H1 (cell line): ENCODE measurements at regions not wholly inside any gene's neighbourhood (a gene's known extent, or its start where the extent isn't known, plus 50 kb on each side); places are given as distances from the start of the nearest gene placed in this dataset.
"Not testable (repeated sequence)": the region's sequence is repeated elsewhere in the genome, so short reads cannot be mapped to it uniquely, and the experiment has no call there.

Source experiments
- CTCF ChIA-PET: fragments of 300-600 bp; sonication (Branson Sonifier 250); formaldehyde crosslinking; loops from one replicate; lab custom pipeline; 2021; ENCODE audit not compliant: partially characterized antibody; lab: Charles Lee
- POLR2A ChIA-PET: fragments of 300-600 bp; sonication (Branson Sonifier 250); formaldehyde crosslinking; loops from one replicate; lab custom pipeline; 2021; ENCODE audit warnings: inconsistent platforms; ENCODE audit not compliant: partially characterized antibody; lab: Charles Lee
- DNase-seq, 2 experiments: peaks; one replicate each; pipeline versions ENCODE4 v3.0.0 to v3.0.0-alpha.2; 2010 to 2022; ENCODE audit warnings: low spot score in 2 of 2, low read depth in 1 of 2, mixed read lengths in 1 of 2
- FAIRE-seq: peaks from 2 replicates; lab custom pipeline; 2011; peaks lifted over from hg19 to GRCh38; lab: Jason Lieb, UNC
- H2AFZ ChIP-seq: 2 replicates; pipeline ENCODE4 v1.8.1; 2012; ENCODE audit warnings: low read length, inconsistent platforms
- H2AK5ac ChIP-seq: 2 replicates; pipeline ENCODE4 v1.6.1; 2013; ENCODE audit warnings: low read depth, low read length
- H2BK120ac ChIP-seq: replicated peaks from 2 replicates; pipeline ENCODE3; 2013; ENCODE audit warnings: low read depth, low read length, inconsistent platforms
- H2BK12ac ChIP-seq: 2 replicates; pipeline ENCODE4 v1.6.1; 2013; ENCODE audit warnings: low read depth, low read length
- H2BK15ac ChIP-seq: 2 replicates; pipeline ENCODE4 v1.6.1; 2013; ENCODE audit warnings: low read length
- H2BK20ac ChIP-seq: 2 replicates; pipeline ENCODE4 v1.6.1; 2013; ENCODE audit warnings: low read length
- H2BK5ac ChIP-seq: 2 replicates; pipeline ENCODE4 v1.6.1; 2013; ENCODE audit warnings: low read depth, low read length
- H3K14ac ChIP-seq: 2 replicates; pipeline ENCODE4 v1.6.1; 2013; ENCODE audit warnings: inconsistent platforms; ENCODE audit not compliant: insufficient read length
- H3K18ac ChIP-seq: 2 replicates; pipeline ENCODE4 v1.6.1; 2013; ENCODE audit warnings: low read length; ENCODE audit errors: extremely low read depth
- H3K23ac ChIP-seq: 2 replicates; pipeline ENCODE4 v1.6.1; 2013; ENCODE audit warnings: inconsistent platforms; ENCODE audit not compliant: insufficient read length
- H3K23me2 ChIP-seq: 2 replicates; pipeline ENCODE4 v1.6.1; 2013; ENCODE audit warnings: low read depth, low read length
- H3K27ac ChIP-seq: 2 replicates; pipeline ENCODE4 v1.6.1; 2011; ENCODE audit warnings: low read depth, low read length, inconsistent platforms
- H3K27me3 ChIP-seq, 4 experiments: replicated peaks in 1 of 4; 1 replicate in 1 of 4; 2 replicates in 3 of 4; pipeline versions ENCODE4 v1.6.1 to v1.8.1; 2011 to 2013; ENCODE audit warnings: low read length in 3 of 4, mild to moderate bottlenecking in 3 of 4, inconsistent platforms in 2 of 4, mixed read lengths in 2 of 4, moderate library complexity in 1 of 4; ENCODE audit not compliant: control insufficient read depth in 3 of 4, insufficient read depth in 3 of 4; ENCODE audit errors: extremely low read depth in 1 of 4
- H3K36me3 ChIP-seq, 4 experiments: 2 replicates each; pipeline versions ENCODE4 v1.6.1 to v1.8.1; 2011 to 2013; ENCODE audit warnings: mild to moderate bottlenecking in 4 of 4, low read length in 3 of 4, moderate library complexity in 2 of 4, control low read depth in 1 of 4, inconsistent platforms in 1 of 4; ENCODE audit not compliant: insufficient read depth in 4 of 4, control insufficient read depth in 2 of 4
- H3K4ac ChIP-seq: replicated peaks from 2 replicates; pipeline ENCODE3; 2013; ENCODE audit warnings: low read length, low read depth, mixed read lengths, inconsistent platforms; ENCODE audit not compliant: insufficient read length
- H3K4me1 ChIP-seq, 4 experiments: replicated peaks in 1 of 4; 1 replicate in 1 of 4; 2 replicates in 3 of 4; pipeline versions ENCODE4 v1.6.1 to v1.8.1; 2011 to 2013; ENCODE audit warnings: low read length in 3 of 4, inconsistent platforms in 2 of 4, mixed read lengths in 1 of 4; ENCODE audit not compliant: insufficient read depth in 4 of 4, control insufficient read depth in 3 of 4
- H3K4me2 ChIP-seq, 2 experiments: 2 replicates each; pipeline versions ENCODE4 v1.6.1 to v1.8.1; 2011 to 2013; ENCODE audit warnings: low read depth in 2 of 2, low read length in 2 of 2, control low read depth in 1 of 2, inconsistent platforms in 1 of 2, mild to moderate bottlenecking in 1 of 2; ENCODE audit not compliant: insufficient read depth in 1 of 2
- H3K4me3 ChIP-seq, 4 experiments: fragments of 200-600, 300-600 bp in 1 of 4; sonication (generic), shearing (Covaris generic), sonication (Bioruptor Twin) in 1 of 4; 2 replicates each; pipeline versions ENCODE4 v1.5.1 to v1.8.1; 2011 to 2016; ENCODE audit warnings: low read length in 4 of 4, low read depth in 3 of 4, control low read depth in 2 of 4, inconsistent platforms in 2 of 4, mild to moderate bottlenecking in 2 of 4, mixed read lengths in 1 of 4, moderate library complexity in 1 of 4; ENCODE audit not compliant: insufficient read depth in 2 of 4; ENCODE audit errors: extremely low read depth in 1 of 4
- H3K56ac ChIP-seq: replicated peaks from 2 replicates; pipeline ENCODE3; 2013; ENCODE audit warnings: low read depth, mild to moderate bottlenecking, mixed read lengths, low read length, inconsistent platforms; ENCODE audit not compliant: insufficient read length
- H3K79me1 ChIP-seq: 2 replicates; pipeline ENCODE4 v1.6.1; 2013; ENCODE audit warnings: low read depth, low read length, control low read depth
- H3K79me2 ChIP-seq, 2 experiments: 2 replicates each; pipeline versions ENCODE4 v1.6.1 to v1.8.1; 2012 to 2013; ENCODE audit warnings: low read length in 2 of 2, mild to moderate bottlenecking in 2 of 2, inconsistent platforms in 1 of 2; ENCODE audit not compliant: insufficient read depth in 2 of 2, control insufficient read depth in 1 of 2
- H3K9ac ChIP-seq, 4 experiments: replicated peaks in 1 of 4; 1 replicate in 1 of 4; 2 replicates in 3 of 4; pipeline versions ENCODE4 v1.6.1 to v1.8.1; 2011 to 2013; ENCODE audit warnings: low read depth in 3 of 4, low read length in 3 of 4, control low read depth in 2 of 4, mild to moderate bottlenecking in 2 of 4, moderate library complexity in 2 of 4, inconsistent platforms in 1 of 4; ENCODE audit errors: extremely low read depth in 1 of 4
- H3K9me3 ChIP-seq, 2 experiments: 2 replicates each; pipeline versions ENCODE4 v1.6.1 to v1.8.1; 2012 to 2013; ENCODE audit warnings: mild to moderate bottlenecking in 2 of 2, moderate library complexity in 2 of 2, control low read depth in 1 of 2, inconsistent platforms in 1 of 2, low read depth in 1 of 2, low read length in 1 of 2, mixed read lengths in 1 of 2; ENCODE audit not compliant: insufficient read depth in 2 of 2
- H4K20me1 ChIP-seq, 2 experiments: replicated peaks in 1 of 2; 2 replicates each; pipeline versions ENCODE3 to v1.8.1; 2011 to 2013; ENCODE audit warnings: inconsistent platforms in 2 of 2, low read length in 2 of 2, mild to moderate bottlenecking in 1 of 2; ENCODE audit not compliant: insufficient read depth in 2 of 2, control insufficient read depth in 1 of 2
- H4K5ac ChIP-seq: 2 replicates; pipeline ENCODE4 v1.6.1; 2013; ENCODE audit warnings: low read length, low read depth, mixed read lengths, inconsistent platforms; ENCODE audit not compliant: insufficient read length
- H4K8ac ChIP-seq: 2 replicates; pipeline ENCODE4 v1.8.0; 2013; ENCODE audit warnings: mild to moderate bottlenecking, moderate library complexity, low read length, inconsistent platforms; ENCODE audit not compliant: insufficient read depth; ENCODE audit errors: extremely low read depth
- H4K91ac ChIP-seq: replicated peaks from 2 replicates; pipeline ENCODE3; 2013; ENCODE audit warnings: low read length, mixed read lengths, inconsistent platforms; ENCODE audit not compliant: insufficient read length
- WGBS, 2 experiments: shearing (Covaris generic) in 1 of 2; methylation state at CpG; one replicate each; pipeline versions ENCODE4 v1.1.6 to v1.1.7; 2013 to 2015; ENCODE audit warnings: low lambda C conversion rate in 2 of 2, mixed read lengths in 2 of 2, inconsistent platforms in 1 of 2, low coverage in 1 of 2, missing lambda C conversion rate in 1 of 2; ENCODE audit not compliant: insufficient replicate concordance in 2 of 2, insufficient coverage in 1 of 2, insufficient read length in 1 of 2; ENCODE audit errors: extremely low coverage in 1 of 2, missing lambda C conversion rate in 1 of 2; 5-methylcytosine and 5-hydroxymethylcytosine counted together

DNA sequence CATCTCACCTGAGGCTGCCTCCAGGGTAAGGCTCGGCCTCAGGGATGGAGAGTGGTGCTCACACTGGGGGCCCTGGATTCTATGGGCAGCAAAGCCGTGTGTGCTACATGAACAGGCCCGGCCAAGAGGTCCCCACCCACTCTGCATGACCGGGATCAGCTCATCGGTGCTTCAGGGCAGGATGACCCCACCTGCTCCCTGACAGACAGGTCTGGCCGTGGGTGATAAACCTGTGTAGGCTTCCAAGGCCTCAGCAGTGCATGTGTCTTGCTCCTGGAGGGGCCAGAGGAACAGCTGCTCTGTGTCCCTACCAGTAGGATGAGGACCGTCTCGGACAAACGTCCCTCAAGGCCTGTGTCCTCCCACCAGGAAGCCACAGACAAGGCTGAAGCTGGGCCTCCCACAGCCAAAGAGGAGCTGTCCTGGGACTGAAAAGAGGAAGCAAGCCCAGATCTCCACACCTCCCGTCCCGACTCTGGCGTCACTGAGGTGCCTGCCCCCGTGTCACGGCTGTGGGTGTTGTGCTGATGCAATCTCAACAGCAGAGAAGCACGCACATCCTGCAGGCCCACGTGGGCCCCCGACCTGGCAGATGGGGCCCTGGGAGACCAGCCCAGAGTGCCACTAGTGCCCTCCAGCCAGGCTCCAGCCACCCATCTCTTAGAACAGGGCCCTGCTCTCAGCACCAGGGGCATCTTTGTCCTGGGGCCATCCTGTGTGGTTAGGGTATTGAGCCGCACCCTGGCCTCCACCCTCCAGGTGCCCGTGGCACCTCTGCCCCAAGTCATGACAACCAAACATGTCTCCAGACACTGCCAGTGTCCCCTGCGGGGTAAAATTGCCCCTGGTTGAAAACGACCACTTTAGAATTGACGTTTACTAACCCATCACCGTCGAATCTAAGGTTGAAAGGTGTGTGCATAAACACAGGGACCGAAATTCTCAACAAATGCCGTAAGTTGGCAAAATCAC lies 5455.9 kb upstream of the TPTE start:
- H4K91ac ChIP-seq, H2BK120ac ChIP-seq, FAIRE-seq, H2AFZ ChIP-seq, H3K27me3 ChIP-seq, H4K5ac ChIP-seq, H3K56ac ChIP-seq, CTCF ChIA-PET, H3K14ac ChIP-seq, H3K4me2 ChIP-seq, H3K4me3 ChIP-seq, H2AK5ac ChIP-seq, POLR2A ChIA-PET, H3K4ac ChIP-seq, H3K79me2 ChIP-seq, H3K23ac ChIP-seq, H2BK12ac ChIP-seq, H4K20me1 ChIP-seq, H3K23me2 ChIP-seq, H3K79me1 ChIP-seq, H2BK20ac ChIP-seq, H3K4me1 ChIP-seq, H3K9ac ChIP-seq, H3K9me3 ChIP-seq, H2BK15ac ChIP-seq, H3K18ac ChIP-seq, H2BK5ac ChIP-seq, H4K8ac ChIP-seq, H3K27ac ChIP-seq, DNase-seq, H3K36me3 ChIP-seq: not testable (repeated sequence)
- 93% methylated on average over 13 of the region's 26 CpGs; no CpG with 5 or more reads in 1 of the 2 experiments for WGBS, 2 experiments
